HEK293T (cell line): ENCODE measurements at regions not wholly inside any gene's neighbourhood (a gene's known extent, or its start where the extent isn't known, plus 50 kb on each side); places are given as distances from the start of the nearest gene placed in this dataset.

ENCODE experiments used
- ELF4 ChIP-seq: fragments of 450-650 bp; IDR thresholded peaks from 2 replicates; pipeline ENCODE4 v1.6.1; 2017; ENCODE audit warnings: antibody characterized with exemption
- FOXK2 ChIP-seq: fragments of 450-650 bp; IDR thresholded peaks from 2 replicates; pipeline ENCODE4 v1.6.1; 2016; ENCODE audit warnings: mild to moderate bottlenecking

DNA sequence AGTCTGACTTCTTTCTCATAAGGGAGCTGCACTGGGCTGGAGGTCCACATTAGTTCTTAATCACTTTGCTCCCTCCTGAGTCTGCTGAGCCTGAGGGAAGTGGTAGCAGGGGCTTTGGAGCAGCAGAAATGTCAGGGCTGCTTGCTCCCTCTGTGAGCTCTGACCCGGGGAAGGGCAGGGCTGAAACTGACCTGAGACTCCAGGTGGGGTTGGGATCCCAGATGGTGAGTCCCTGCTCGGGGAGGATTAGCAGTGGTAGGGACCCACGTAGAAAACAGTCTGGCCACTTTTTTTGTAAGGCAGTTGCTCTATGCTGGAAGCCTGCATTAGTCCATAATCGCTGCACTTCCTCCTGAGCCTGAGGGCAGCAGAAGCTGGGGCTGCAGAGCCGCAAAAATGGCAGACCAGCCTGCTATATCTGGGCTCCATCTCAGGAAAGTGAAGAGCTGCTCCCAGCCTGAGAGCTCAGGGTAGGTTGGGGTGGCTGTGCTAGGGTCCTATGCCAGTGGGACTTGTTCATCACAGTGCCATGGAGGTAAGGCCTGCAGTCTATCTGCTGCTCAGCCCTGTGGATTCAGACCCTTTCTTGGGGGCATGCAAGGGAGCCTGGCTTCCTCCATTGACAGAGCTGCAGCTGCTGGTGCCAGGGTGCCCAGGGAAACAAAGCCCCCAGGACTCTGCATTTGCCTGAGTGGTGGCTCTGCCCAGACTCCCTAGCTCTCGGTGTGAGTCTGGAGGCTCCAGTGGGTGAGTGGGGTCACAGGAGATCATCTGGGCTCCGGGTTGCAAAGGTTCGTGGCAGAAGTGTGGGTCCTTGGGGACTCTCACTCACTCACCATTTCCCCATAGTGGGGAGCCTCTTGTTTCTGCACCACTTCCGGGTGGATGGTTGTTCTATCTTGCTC is 854.3 kb downstream of the LUZP2 start:
- TF ChIP-seq ELF4 (no peak), FOXK2 (no peak)
